ENCODE measurements at regions not wholly inside any gene's neighbourhood (a gene's known extent, or its start where the extent isn't known, plus 50 kb on each side); places are given as distances from the start of the nearest gene placed in this dataset.

DNA sequence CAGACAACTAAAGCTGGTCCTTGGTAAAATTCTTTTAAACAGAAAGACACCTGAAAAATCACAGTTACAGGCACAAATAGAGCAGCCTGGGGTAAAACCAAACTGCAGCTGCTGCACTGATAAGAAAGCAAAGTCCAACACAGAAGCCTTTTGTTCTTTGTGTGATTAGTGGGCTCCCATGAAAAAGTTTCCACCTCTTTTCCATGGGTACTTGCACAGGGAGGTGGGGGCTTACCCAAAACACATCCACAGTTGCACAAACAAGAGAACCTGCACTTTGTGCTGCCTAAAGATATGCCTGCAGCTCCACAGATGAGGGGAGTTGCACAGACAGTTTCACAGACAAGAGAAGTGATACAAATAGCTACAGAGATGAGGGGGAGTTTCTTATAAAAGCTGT, 106.7 kb upstream of the SLC5A9 start:
- H3K36me3 ChIP-seq (ENCODE audit: insufficient read depth), result no peaks in the 10 kb centered on the region
- H3K9me3 Mint-ChIP-seq, result no peaks in the 10 kb centered on the region
- no peak overlapping the region for H3K4me3 ChIP-seq
- H3K27me3 ChIP-seq (ENCODE audit: insufficient read depth), result no peaks in the 10 kb centered on the region
- no peaks in the 10 kb centered on the region for H3K9me2 ChIP-seq (ENCODE audit: insufficient read depth)
- peaks cover 8% of the 10 kb centered on the region for H3K4me1 ChIP-seq (ENCODE audit: insufficient read depth)
- no peaks in the 10 kb centered on the region for H3K36me3 Mint-ChIP-seq (ENCODE audit: low read depth)
- no peak overlapping the region for H3K27ac ChIP-seq (ENCODE audit: low read depth)
- no peak overlapping the region for H3K4me3 Mint-ChIP-seq
- TF ChIP-seq ZNF114 (CRISPR knock-in tag; IDR thresholded peaks at IDR 0.05), result no peak
- TF ChIP-seq, protein P1, sequence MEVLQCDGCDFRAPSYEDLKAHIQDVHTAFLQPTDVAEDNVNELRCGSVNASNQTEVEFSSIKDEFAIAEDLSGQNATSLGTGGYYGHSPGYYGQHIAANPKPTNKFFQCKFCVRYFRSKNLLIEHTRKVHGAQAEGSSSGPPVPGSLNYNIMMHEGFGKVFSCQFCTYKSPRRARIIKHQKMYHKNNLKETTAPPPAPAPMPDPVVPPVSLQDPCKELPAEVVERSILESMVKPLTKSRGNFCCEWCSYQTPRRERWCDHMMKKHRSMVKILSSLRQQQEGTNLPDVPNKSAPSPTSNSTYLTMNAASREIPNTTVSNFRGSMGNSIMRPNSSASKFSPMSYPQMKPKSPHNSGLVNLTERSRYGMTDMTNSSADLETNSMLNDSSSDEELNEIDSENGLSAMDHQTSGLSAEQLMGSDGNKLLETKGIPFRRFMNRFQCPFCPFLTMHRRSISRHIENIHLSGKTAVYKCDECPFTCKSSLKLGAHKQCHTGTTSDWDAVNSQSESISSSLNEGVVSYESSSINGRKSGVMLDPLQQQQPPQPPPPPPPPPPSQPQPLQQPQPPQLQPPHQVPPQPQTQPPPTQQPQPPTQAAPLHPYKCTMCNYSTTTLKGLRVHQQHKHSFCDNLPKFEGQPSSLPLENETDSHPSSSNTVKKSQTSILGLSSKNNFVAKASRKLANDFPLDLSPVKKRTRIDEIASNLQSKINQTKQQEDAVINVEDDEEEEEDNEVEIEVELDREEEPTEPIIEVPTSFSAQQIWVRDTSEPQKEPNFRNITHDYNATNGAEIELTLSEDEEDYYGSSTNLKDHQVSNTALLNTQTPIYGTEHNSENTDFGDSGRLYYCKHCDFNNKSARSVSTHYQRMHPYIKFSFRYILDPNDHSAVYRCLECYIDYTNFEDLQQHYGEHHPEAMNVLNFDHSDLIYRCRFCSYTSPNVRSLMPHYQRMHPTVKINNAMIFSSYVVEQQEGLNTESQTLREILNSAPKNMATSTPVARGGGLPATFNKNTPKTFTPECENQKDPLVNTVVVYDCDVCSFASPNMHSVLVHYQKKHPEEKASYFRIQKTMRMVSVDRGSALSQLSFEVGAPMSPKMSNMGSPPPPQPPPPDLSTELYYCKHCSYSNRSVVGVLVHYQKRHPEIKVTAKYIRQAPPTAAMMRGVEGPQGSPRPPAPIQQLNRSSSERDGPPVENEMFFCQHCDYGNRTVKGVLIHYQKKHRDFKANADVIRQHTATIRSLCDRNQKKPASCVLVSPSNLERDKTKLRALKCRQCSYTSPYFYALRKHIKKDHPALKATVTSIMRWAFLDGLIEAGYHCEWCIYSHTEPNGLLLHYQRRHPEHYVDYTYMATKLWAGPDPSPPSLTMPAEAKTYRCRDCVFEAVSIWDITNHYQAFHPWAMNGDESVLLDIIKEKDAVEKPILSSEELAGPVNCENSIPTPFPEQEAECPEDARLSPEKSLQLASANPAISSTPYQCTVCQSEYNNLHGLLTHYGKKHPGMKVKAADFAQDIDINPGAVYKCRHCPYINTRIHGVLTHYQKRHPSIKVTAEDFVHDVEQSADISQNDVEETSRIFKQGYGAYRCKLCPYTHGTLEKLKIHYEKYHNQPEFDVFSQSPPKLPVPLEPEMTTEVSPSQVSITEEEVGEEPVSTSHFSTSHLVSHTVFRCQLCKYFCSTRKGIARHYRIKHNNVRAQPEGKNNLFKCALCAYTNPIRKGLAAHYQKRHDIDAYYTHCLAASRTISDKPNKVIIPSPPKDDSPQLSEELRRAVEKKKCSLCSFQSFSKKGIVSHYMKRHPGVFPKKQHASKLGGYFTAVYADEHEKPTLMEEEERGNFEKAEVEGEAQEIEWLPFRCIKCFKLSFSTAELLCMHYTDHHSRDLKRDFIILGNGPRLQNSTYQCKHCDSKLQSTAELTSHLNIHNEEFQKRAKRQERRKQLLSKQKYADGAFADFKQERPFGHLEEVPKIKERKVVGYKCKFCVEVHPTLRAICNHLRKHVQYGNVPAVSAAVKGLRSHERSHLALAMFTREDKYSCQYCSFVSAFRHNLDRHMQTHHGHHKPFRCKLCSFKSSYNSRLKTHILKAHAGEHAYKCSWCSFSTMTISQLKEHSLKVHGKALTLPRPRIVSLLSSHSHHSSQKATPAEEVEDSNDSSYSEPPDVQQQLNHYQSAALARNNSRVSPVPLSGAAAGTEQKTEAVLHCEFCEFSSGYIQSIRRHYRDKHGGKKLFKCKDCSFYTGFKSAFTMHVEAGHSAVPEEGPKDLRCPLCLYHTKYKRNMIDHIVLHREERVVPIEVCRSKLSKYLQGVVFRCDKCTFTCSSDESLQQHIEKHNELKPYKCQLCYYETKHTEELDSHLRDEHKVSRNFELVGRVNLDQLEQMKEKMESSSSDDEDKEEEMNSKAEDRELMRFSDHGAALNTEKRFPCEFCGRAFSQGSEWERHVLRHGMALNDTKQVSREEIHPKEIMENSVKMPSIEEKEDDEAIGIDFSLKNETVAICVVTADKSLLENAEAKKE (CRISPR knock-in tag; IDR thresholded peaks at IDR 0.05), result no peak
- no peaks in the 10 kb centered on the region for H3K27me3 Mint-ChIP-seq (ENCODE audit: insufficient read depth, low read depth, poor library complexity)
- H2AFZ ChIP-seq, result no peak overlapping the region
- H3K27ac Mint-ChIP-seq, result no peak overlapping the region
- H3K79me2 ChIP-seq (replicated peaks; ENCODE audit: insufficient read depth), result no peaks in the 10 kb centered on the region
- no peak overlapping the region for H3K4me2 ChIP-seq
- H3F3A ChIP-seq (replicated peaks; ENCODE audit: low read depth), result no peaks in the 10 kb centered on the region
- ATAC-seq (no peak), DNase-seq (ENCODE audit: low spot score) (no peak)
- H3K4me1 Mint-ChIP-seq, result peaks cover 2% of the 10 kb centered on the region
- no peaks in the 10 kb centered on the region for H4K20me1 ChIP-seq (replicated peaks; ENCODE audit: insufficient read depth)

DNA sequence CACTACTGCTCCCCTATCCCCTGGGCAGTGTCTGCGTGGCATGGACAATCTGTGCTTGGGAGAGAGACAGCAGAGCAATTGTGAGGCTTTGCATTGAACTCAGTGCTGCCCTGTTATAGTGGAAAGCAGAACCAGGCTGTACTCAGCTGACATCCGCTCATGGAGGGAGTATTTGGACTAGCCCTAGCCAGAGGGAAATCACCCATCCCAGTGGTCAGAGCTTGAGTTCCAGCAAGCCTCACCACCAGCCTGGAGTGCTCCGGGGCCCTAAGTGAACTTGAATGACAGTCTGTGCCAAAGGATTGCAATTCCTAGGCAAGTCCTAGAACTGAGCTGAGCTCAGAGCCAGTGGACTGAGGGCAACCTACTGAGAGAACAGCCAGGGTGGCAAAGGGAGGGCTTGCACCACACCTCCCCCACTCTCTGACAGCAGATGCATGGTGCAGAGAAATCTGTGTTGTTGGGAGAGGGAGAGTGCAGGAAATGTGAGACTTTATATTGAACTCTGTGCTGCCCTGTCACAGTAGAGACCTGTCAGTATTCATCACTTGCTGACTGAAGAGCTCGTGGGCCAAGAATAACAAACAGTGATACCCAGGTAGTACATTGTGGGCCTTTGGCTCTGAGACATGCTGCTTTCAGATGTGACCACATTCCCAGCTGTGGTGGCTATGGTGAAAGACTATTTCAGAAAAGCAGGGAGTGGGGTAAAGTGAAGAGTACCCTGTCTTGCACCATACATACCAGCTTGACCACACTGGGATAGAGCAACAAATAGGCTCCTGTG, 107.7 kb upstream of the SLC5A9 start:
- H3K27me3 Mint-ChIP-seq (ENCODE audit: insufficient read depth, low read depth, poor library complexity), result no peaks in the 10 kb centered on the region
- TF ChIP-seq ZNF114 (CRISPR knock-in tag; IDR thresholded peaks at IDR 0.05), result no peak

More for the DNA sequence above, 107.7 kb upstream of the SLC5A9 start:
- Histone ChIP-seq H3K9me2 (ENCODE audit: insufficient read depth) (no peaks in the 10 kb centered on the region), H2AFZ (no peak overlapping the region), H4K20me1 (replicated peaks; ENCODE audit: insufficient read depth) (no peaks in the 10 kb centered on the region), H3K4me1 (ENCODE audit: insufficient read depth) (peaks cover 19% of the 10 kb centered on the region), H3F3A (replicated peaks; ENCODE audit: low read depth) (no peaks in the 10 kb centered on the region), H3K79me2 (replicated peaks; ENCODE audit: insufficient read depth) (no peaks in the 10 kb centered on the region), H3K36me3 (ENCODE audit: insufficient read depth) (no peaks in the 10 kb centered on the region), H3K4me2 (no peak overlapping the region), H3K4me3 (no peak overlapping the region), H3K27me3 (ENCODE audit: insufficient read depth) (no peaks in the 10 kb centered on the region), H3K27ac (ENCODE audit: low read depth) (no peak overlapping the region)
- H3K9me3 Mint-ChIP-seq, result no peaks in the 10 kb centered on the region
- no peaks in the 10 kb centered on the region for H3K36me3 Mint-ChIP-seq (ENCODE audit: low read depth)
- ATAC-seq, result no peak
- no peak for DNase-seq (ENCODE audit: low spot score)
- H3K4me3 Mint-ChIP-seq, result no peak overlapping the region
- H3K27ac Mint-ChIP-seq, result no peak overlapping the region
- H3K4me1 Mint-ChIP-seq, result peaks cover 12% of the 10 kb centered on the region
